ENCODE measurements at regions not wholly inside any gene's neighbourhood (a gene's known extent, or its start where the extent isn't known, plus 50 kb on each side); places are given as distances from the start of the nearest gene placed in this dataset.

DNA sequence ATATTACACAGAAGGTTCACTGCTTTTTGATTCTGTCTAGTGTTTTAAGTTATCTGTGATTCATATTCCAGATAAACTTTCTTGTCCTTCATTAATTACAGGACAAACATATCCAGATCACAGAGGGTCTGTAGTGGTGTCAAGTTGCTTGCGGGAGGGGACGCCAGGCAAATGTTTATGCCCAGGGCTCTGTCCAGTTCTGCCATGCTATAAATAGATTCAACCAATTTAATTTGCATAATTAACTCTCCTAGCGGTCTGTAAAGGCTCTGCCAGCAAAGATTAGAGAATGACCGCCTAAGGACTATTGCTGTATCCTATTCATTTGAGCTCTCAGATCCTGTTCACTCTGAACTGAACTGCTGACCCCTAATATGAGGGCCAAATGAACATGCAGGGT lies 59.7 kb upstream of the TRPC4 start:
- Mint-ChIP-seq H3K9me3 (no peaks in the 10 kb centered on the region), H3K36me3 (ENCODE audit: insufficient read depth in 1 of 3, low read depth in 3 of 3) (no peaks in the 10 kb centered on the region), H3K4me1 (peaks cover 12 to 18% of the 10 kb centered on the region in 2 experiments), H3K27me3 (ENCODE audit: low read depth) (no peaks in the 10 kb centered on the region), H3K27ac (no peak overlapping the region), H3K4me3 (no peak overlapping the region)
- no peak overlapping the region for H2BK12ac ChIP-seq (ENCODE audit: insufficient read length, low read depth, low read length)
- no peak overlapping the region for H3T11ph ChIP-seq (ENCODE audit: low read length)
- H2BK5ac ChIP-seq (ENCODE audit: insufficient read length, low read length) = no peak overlapping the region
- H3K56ac ChIP-seq (ENCODE audit: insufficient read length, low read depth, low read length) = no peak overlapping the region
- no peaks in the 10 kb centered on the region for H3K23me2 ChIP-seq (ENCODE audit: insufficient read length, low read depth, low read length, poor library complexity, severe bottlenecking)
- no peak overlapping the region for H2BK15ac ChIP-seq (ENCODE audit: low read depth, low read length)
- no peak overlapping the region for H3K4ac ChIP-seq (ENCODE audit: low read depth, low read length)
- no peak overlapping the region for H2AK5ac ChIP-seq (ENCODE audit: insufficient read length, low read length)
- no peak overlapping the region for H2AFZ ChIP-seq (ENCODE audit: low read length)
- no peaks in the 10 kb centered on the region for H3K79me2 ChIP-seq (ENCODE audit: insufficient read depth, low read length)
- WGBS (ENCODE audit: extremely low coverage, insufficient read length, low lambda C conversion rate) = no CpG with 5 or more reads among the region's 4 CpGs
- no peak overlapping the region for H2BK20ac ChIP-seq (ENCODE audit: low read depth, low read length, poor library complexity, severe bottlenecking)
- TF ChIP-seq CTCF (conservative IDR thresholded peaks at IDR 0.05) = no peak
- H3K18ac ChIP-seq (ENCODE audit: insufficient read length, low read depth, low read length) = no peak overlapping the region
- no peak overlapping the region for H4K5ac ChIP-seq (ENCODE audit: insufficient read length, low read depth, low read length)
- no peak overlapping the region for H3K9ac ChIP-seq (ENCODE audit: extremely low read depth, insufficient read length, low read length)
- no peak overlapping the region for H4K8ac ChIP-seq (replicated peaks; ENCODE audit: insufficient read length, low read depth, low read length)
- DNase-seq = no peak
- H3K23ac ChIP-seq (ENCODE audit: insufficient read length, low read depth, low read length) = no peak overlapping the region
- H3K27me3 ChIP-seq (ENCODE audit: insufficient read depth, low read length) = no peaks in the 10 kb centered on the region
- no peaks in the 10 kb centered on the region; the same call in 1 of the 2 replicates for H3K4me1 ChIP-seq (ENCODE audit: insufficient read depth, low read length)
- no peaks in the 10 kb centered on the region for H3K79me1 ChIP-seq (ENCODE audit: insufficient read depth, low read depth, low read length, poor library complexity, severe bottlenecking)
- H3K14ac ChIP-seq (ENCODE audit: insufficient read depth, low read length) = no peak overlapping the region
- no peaks in the 10 kb centered on the region for H4K20me1 ChIP-seq (ENCODE audit: control insufficient read depth, insufficient read depth, insufficient read length)
- no peak overlapping the region for H2BK120ac ChIP-seq (ENCODE audit: low read depth, low read length, poor library complexity, severe bottlenecking)
- H3K9me3 ChIP-seq (ENCODE audit: control insufficient read depth, low read depth, low read length) = no peaks in the 10 kb centered on the region
- no peak overlapping the region for H3K4me2 ChIP-seq (ENCODE audit: insufficient read depth, insufficient read length, low read length)
- no peak overlapping the region for H4K91ac ChIP-seq (ENCODE audit: insufficient read length, low read depth, low read length)
- no peak overlapping the region for H3K27ac ChIP-seq (ENCODE audit: insufficient read length, low read depth, low read length)

All from H9 (cell line).